Gastrocnemius medialis (tissue), 4 donors: ENCODE measurements at regions not wholly inside any gene's neighbourhood (a gene's known extent, or its start where the extent isn't known, plus 50 kb on each side); places are given as distances from the start of the nearest gene placed in this dataset.

ENCODE experiments used
- ATAC-seq, 2 donors: fragments of 150-250 bp; one replicate each; pipeline ENCODE4 v1.9.1; 2016
- DNase-seq, 2 donors: peaks; one replicate each; pipeline ENCODE4 v3.0.0-alpha.2; 2019
- H3K27ac ChIP-seq, 4 donors: fragments of 200-600 bp; sonication (generic); 1 replicate in 1 of 4; 2 replicates in 3 of 4; pipeline ENCODE4 v1.5.1; 2016 to 2018; ENCODE audit warnings: mild to moderate bottlenecking in 2 of 4, moderate library complexity in 1 of 4
- H3K27me3 ChIP-seq, 3 donors: fragments of 200-600 bp; sonication (generic) in 2 of 3; 1 replicate in 1 of 3; 2 replicates in 2 of 3; pipeline versions ENCODE4 v1.5.1 to v1.6.0; 2016 to 2019; ENCODE audit warnings: mild to moderate bottlenecking in 1 of 3, moderate library complexity in 1 of 3
- H3K36me3 ChIP-seq, 2 donors: fragments of 200-600 bp; sonication (generic) in 1 of 2; one replicate each; pipeline ENCODE4 v1.5.1; 2017 to 2018
- H3K4me1 ChIP-seq, 2 donors: fragments of 200-600 bp; sonication (generic) in 1 of 2; one replicate each; pipeline ENCODE4 v1.5.1; 2016 to 2017; ENCODE audit warnings: mild to moderate bottlenecking in 2 of 2
- H3K4me3 ChIP-seq, 4 donors: fragments of 200-600 bp; sonication (generic) in 3 of 4; 1 replicate in 1 of 4; 2 replicates in 3 of 4; pipeline ENCODE4 v1.5.1; 2016 to 2019; ENCODE audit warnings: mild to moderate bottlenecking in 2 of 4
- H3K9me3 ChIP-seq, 3 donors: fragments of 200-600 bp; sonication (generic) in 2 of 3; 1 replicate in 1 of 3; 2 replicates in 2 of 3; pipeline ENCODE4 v1.5.1; 2016 to 2019
- POLR2A ChIP-seq, 2 donors: fragments of 450-650 bp; IDR thresholded peaks; one replicate each; pipeline ENCODE4 v1.6.1; 2017; ENCODE audit warnings: antibody characterized with exemption in 2 of 2, mild to moderate bottlenecking in 2 of 2, moderate library complexity in 2 of 2
- in situ Hi-C, 4 donors: fragments of 200-750 bp; cut with MboI; loops; one replicate each; pipeline versions ENCODE4 v1.15.0 to v1.8.0; 2017; ENCODE audit warnings: low sequenced_read_pairs in 4 of 4
- intact Hi-C: fragments of 100-400 bp; cut with DNase I; formaldehyde crosslinking; loops from one replicate; pipeline ENCODE4 v1.15.1; 2023; ENCODE audit warnings: low total_unique reads
- TF ChIP-seq, protein P1 (sequence below), 5 experiments: fragments of 450-650 bp in 3 of 5; fragments of 200-600 bp in 2 of 5; sonication (generic) in 2 of 5; IDR thresholded peaks in 4 of 5; conservative IDR thresholded peaks in 1 of 5; 1 replicate in 4 of 5; 2 replicates in 1 of 5; pipeline ENCODE4 v1.5.1; 2016 to 2019; ENCODE audit warnings: antibody characterized with exemption in 5 of 5, mild to moderate bottlenecking in 3 of 5, moderate library complexity in 3 of 5

DNA sequence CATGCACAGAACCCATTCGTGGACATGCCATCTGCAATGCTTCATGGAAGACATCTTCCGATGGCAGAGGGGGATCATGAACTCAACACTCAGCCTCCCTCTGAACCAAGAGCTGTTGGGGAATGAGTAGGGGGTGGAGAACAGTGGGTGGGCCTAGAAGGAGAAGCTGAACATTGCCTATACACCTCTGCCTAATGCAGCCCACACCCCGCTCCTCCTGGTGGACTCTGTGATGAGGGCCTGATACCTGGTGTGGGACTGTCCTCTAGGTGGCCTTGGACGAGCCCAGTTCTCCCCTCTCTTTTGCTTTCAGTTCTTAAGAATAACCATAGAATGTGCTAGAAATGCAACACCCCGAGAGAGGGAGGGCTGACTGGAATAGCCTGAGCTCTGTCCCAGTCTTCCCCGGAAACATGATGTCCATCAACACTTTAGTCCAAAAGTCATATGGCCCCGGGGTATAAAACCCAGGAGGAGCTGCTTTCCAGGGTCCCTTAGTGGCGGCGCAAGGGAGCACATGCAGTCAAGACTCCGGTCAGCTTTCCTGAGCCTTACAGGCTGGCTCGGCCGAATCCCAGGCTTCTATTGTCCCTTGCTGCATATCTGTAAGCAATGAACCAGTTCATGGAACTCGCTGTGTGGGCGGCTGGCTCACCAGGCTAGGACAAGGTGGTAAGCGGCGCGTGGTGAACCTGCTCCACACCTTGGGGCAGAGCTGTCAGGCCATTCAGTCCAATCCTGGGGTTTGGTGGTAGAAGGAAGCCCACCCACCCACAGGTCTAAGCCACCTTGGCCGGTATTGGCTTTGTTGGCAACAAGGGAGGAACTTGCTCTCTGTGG is 216.9 kb downstream of the CTTN start:
- intact Hi-C loops = no loop called here
- H3K4me3 ChIP-seq = no peak overlapping the region
- DNase-seq = no peak
- no peak overlapping the region for H3K27ac ChIP-seq
- no peak for ATAC-seq
- H3K36me3 ChIP-seq = no peaks in the 10 kb centered on the region
- in situ Hi-C loops = no loop called here
- H3K4me1 ChIP-seq = peaks cover 0 to 7% of the 10 kb centered on the region in 2 donors
- H3K27me3 ChIP-seq = no peaks in the 10 kb centered on the region
- peaks cover 0 to 8% (median 0%) of the 10 kb centered on the region in 3 donors for H3K9me3 ChIP-seq
- no peak for TF ChIP-seq POLR2A (IDR thresholded peaks at IDR 0.05)
- TF ChIP-seq, protein P1, sequence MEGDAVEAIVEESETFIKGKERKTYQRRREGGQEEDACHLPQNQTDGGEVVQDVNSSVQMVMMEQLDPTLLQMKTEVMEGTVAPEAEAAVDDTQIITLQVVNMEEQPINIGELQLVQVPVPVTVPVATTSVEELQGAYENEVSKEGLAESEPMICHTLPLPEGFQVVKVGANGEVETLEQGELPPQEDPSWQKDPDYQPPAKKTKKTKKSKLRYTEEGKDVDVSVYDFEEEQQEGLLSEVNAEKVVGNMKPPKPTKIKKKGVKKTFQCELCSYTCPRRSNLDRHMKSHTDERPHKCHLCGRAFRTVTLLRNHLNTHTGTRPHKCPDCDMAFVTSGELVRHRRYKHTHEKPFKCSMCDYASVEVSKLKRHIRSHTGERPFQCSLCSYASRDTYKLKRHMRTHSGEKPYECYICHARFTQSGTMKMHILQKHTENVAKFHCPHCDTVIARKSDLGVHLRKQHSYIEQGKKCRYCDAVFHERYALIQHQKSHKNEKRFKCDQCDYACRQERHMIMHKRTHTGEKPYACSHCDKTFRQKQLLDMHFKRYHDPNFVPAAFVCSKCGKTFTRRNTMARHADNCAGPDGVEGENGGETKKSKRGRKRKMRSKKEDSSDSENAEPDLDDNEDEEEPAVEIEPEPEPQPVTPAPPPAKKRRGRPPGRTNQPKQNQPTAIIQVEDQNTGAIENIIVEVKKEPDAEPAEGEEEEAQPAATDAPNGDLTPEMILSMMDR (IDR thresholded peaks at IDR 0.05 in 4 of 5, conservative IDR thresholded peaks at IDR 0.05 in 1 of 5) = no peak

DNA sequence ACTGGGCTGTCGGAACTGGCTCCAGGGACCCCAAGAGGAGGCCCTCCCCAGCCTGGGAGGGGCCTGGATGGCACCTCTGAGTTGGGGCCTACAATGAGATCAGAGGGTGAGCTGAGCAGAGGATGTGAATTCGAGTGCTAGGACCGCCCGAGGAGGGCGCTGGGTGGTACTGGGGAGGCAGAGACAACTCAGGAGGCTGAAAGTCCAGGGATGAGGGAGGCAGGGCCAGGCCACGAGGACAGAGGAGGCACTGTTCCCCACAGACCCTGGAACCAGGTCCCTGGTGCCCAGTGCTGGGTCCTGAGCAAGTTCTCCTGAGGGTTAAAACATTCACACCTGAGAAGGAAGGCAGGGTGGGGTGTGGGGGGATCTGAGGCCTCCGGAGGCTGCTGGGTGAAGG is 218.0 kb downstream of the CTTN start:
- Histone ChIP-seq H3K36me3 (no peaks in the 10 kb centered on the region), H3K4me1 (no peaks in the 10 kb centered on the region), H3K4me3 (no peak overlapping the region), H3K27ac (no peak overlapping the region), H3K27me3 (no peaks in the 10 kb centered on the region), H3K9me3 (peaks cover 0 to 8% (median 0%) of the 10 kb centered on the region in 3 donors)
- ATAC-seq (no peak), DNase-seq (no peak)
- TF ChIP-seq, protein P1 (IDR thresholded peaks at IDR 0.05 in 4 of 5, conservative IDR thresholded peaks at IDR 0.05 in 1 of 5) = no peak
- no peak for TF ChIP-seq POLR2A (IDR thresholded peaks at IDR 0.05)
- in situ Hi-C loops = no loop called here
- intact Hi-C loops = no loop called here

DNA sequence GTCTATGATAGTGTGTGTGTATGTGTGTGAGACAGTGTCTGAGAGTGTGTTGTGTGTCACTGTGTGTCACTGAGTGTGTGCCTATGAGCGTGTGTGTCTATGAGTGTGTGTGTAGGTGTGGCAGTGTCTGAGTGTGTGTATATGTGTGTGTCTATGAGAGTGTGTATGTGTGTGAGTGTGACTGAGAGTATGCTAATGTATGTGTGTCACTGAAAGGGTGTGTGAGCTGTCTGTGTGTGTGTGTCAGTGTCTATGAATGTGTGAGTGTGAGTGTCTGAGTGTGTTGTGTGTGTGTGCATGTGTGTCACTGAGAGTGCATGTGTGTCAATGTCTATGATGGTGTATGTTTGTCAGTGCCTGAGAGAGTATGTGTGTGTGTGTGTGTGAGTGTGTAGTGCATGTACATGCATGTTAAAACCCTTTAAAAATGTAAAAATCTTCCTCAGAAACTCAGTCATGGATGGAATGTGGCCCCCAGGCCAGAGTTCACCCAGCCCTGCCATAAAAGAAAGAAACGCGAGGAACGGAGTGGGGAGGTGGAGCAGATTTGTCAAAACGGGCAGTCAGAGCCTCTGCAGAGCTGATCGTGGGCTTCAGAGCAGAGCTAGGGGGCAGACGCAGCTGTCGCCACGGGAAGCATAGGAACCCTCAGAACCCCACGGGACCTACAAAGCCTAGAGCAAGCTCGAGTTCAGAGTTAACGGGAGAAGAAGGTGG is 218.8 kb downstream of the CTTN start:
- no peak overlapping the region for H3K4me3 ChIP-seq
- no peaks in the 10 kb centered on the region for H3K36me3 ChIP-seq
- TF ChIP-seq, protein P1 (IDR thresholded peaks at IDR 0.05 in 4 of 5, conservative IDR thresholded peaks at IDR 0.05 in 1 of 5) = no peak
- TF ChIP-seq POLR2A (IDR thresholded peaks at IDR 0.05) = no peak
- no peak for ATAC-seq
- peaks cover 0 to 8% (median 0%) of the 10 kb centered on the region in 3 donors for H3K9me3 ChIP-seq
- in situ Hi-C loops (no loop called here), intact Hi-C loops (no loop called here)
- no peak overlapping the region for H3K27ac ChIP-seq
- H3K4me1 ChIP-seq = no peaks in the 10 kb centered on the region
- no peaks in the 10 kb centered on the region for H3K27me3 ChIP-seq
- DNase-seq = no peak

DNA sequence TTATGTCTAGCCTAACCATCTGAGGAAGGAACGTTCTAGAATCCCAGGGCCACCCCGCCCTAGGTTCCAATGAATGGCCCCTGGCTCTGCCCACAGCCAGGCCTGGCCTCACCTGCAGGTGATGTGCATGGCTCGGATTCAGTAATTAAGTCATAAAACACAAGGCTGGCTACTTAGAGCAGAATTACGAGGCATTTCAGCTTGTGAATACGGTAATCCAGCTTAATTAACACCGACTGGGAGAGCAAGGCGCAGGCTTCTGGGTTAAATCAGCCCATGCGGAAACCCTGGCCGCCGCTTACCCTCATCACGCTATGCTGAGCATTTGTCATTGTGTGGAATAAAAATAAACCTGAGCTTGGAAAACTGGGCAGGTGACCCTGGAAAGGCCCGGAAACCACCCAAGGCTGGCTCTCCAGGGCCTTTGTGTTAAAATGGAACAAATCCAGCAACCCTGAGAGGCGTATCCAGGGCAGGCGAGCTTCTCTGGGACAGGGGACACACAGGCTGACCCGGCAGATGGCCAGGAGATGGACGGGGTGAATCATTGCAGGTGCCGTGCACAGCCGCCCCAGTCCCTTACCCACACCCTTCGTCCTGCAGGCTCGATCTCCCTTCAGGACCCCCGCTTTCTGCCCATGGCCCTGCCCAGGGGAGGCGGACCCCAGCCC is 220.2 kb downstream of the CTTN start:
- intact Hi-C loops (no loop called here), in situ Hi-C loops (no loop called here)
- Histone ChIP-seq H3K4me3 (no peak overlapping the region), H3K27me3 (no peaks in the 10 kb centered on the region), H3K9me3 (peaks cover 0 to 8% (median 0%) of the 10 kb centered on the region in 3 donors), H3K4me1 (no peaks in the 10 kb centered on the region), H3K27ac (no peak overlapping the region), H3K36me3 (no peaks in the 10 kb centered on the region)
- no peak for DNase-seq
- TF ChIP-seq POLR2A (IDR thresholded peaks at IDR 0.05) = no peak
- TF ChIP-seq, protein P1 (IDR thresholded peaks at IDR 0.05 in 4 of 5, conservative IDR thresholded peaks at IDR 0.05 in 1 of 5) = no peak
- ATAC-seq = no peak
